K562 (cell line): ENCODE measurements at regions not wholly inside any gene's neighbourhood (a gene's known extent, or its start where the extent isn't known, plus 50 kb on each side); places are given as distances from the start of the nearest gene placed in this dataset.

ENCODE experiments used
- BMI1 ChIP-seq: fragments of 150-350 bp; IDR thresholded peaks from 2 replicates; pipeline ENCODE4 v1.6.1; 2014; ENCODE audit warnings: low read length
- KLF10 ChIP-seq: fragments of 250-450 bp; sonication (Bioruptor Pico); IDR thresholded peaks from 2 replicates; pipeline ENCODE4 v1.6.1; 2021; ENCODE audit warnings: matching md5 sums
- NRF1 ChIP-seq, 2 experiments: fragments of 450-650 bp; IDR thresholded peaks in 1 of 2; conservative IDR thresholded peaks in 1 of 2; 2 replicates each; pipeline ENCODE4 v1.6.1; 2014; ENCODE audit warnings: mild to moderate bottlenecking in 2 of 2
- ZNF561 ChIP-seq: fragments of 450-650 bp; formaldehyde crosslinking; conservative IDR thresholded peaks from 2 replicates; pipeline ENCODE4 v1.4.0; 2020; ENCODE audit warnings: mild to moderate bottlenecking, moderate library complexity
- TF ChIP-seq, protein P1 (sequence below), 3 experiments: IDR thresholded peaks in 2 of 3; conservative IDR thresholded peaks in 1 of 3; 2 replicates each; pipeline ENCODE4 v1.5.1; 2011 to 2012; ENCODE audit warnings: low read length in 3 of 3, mild to moderate bottlenecking in 3 of 3, control low read depth in 2 of 3, improper control_type of control experiment in 1 of 3, inconsistent platforms in 1 of 3, low read depth in 1 of 3, mixed read lengths in 1 of 3, moderate library complexity in 1 of 3; ENCODE audit not compliant: insufficient read depth in 2 of 3
- TF ChIP-seq, protein P2 (sequence below): fragments of 450-650 bp; formaldehyde crosslinking; IDR thresholded peaks from 2 replicates; pipeline ENCODE4 v1.4.0; 2020; ENCODE audit warnings: mild to moderate bottlenecking, moderate library complexity
- TF ChIP-seq, protein P3 (sequence below): sonication (generic); formaldehyde crosslinking; IDR thresholded peaks from 2 replicates; pipeline ENCODE4 v1.8.1; 2023; ENCODE audit warnings: mild to moderate bottlenecking, missing genetic modification reagents

DNA sequence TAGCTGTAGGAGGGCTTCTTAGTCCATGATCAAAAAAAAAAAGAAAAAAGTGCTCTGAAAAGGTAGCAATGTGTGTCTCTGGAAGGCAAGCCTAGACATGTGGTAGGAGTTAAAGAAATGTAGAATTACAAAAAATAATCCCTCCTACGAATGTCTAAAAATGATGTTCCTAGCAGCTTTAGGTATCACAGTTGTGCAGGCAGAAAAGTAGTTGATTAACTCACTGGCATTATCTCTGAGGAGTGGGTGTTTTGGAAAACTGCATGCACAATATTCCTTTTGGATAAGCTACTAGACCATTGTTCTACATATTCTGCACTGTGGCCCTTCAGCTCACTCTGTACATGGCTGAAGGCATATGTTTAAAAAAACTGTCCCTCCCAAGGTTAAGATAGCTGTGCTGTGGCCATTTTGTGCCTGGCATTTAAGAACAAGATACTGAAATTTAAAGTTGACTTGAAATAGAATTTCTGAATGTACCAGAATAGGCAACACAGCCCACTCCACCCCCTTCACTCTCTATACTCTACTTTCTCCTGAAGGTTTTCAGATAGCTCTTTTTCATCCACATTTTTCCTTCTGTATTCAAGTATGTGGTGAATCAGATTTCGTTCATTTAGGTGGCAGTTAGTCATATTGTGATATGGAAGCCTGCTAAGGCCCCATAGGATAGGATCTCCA, 463.9 kb upstream of the LRRC7 start:
- TF ChIP-seq, protein P1, sequence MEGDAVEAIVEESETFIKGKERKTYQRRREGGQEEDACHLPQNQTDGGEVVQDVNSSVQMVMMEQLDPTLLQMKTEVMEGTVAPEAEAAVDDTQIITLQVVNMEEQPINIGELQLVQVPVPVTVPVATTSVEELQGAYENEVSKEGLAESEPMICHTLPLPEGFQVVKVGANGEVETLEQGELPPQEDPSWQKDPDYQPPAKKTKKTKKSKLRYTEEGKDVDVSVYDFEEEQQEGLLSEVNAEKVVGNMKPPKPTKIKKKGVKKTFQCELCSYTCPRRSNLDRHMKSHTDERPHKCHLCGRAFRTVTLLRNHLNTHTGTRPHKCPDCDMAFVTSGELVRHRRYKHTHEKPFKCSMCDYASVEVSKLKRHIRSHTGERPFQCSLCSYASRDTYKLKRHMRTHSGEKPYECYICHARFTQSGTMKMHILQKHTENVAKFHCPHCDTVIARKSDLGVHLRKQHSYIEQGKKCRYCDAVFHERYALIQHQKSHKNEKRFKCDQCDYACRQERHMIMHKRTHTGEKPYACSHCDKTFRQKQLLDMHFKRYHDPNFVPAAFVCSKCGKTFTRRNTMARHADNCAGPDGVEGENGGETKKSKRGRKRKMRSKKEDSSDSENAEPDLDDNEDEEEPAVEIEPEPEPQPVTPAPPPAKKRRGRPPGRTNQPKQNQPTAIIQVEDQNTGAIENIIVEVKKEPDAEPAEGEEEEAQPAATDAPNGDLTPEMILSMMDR (IDR thresholded peaks at IDR 0.05 in 2 of 3, conservative IDR thresholded peaks at IDR 0.05 in 1 of 3; ENCODE audit: insufficient read depth in 2 of 3, low read depth in 1 of 3, low read length in 3 of 3), result no peak
- TF ChIP-seq ZNF561 (CRISPR knock-in tag) (no peak), BMI1 (no peak), KLF10 (CRISPR knock-in tag) (no peak), NRF1 (conservative IDR thresholded peaks at IDR 0.05 in 1 of 2, IDR thresholded peaks at IDR 0.05 in 1 of 2) (no peak)
- TF ChIP-seq, protein P2, sequence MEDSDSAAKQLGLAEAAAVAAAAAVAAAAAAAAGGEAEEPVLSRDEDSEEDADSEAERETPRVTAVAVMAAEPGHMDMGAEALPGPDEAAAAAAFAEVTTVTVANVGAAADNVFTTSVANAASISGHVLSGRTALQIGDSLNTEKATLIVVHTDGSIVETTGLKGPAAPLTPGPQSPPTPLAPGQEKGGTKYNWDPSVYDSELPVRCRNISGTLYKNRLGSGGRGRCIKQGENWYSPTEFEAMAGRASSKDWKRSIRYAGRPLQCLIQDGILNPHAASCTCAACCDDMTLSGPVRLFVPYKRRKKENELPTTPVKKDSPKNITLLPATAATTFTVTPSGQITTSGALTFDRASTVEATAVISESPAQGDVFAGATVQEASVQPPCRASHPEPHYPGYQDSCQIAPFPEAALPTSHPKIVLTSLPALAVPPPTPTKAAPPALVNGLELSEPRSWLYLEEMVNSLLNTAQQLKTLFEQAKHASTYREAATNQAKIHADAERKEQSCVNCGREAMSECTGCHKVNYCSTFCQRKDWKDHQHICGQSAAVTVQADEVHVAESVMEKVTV (CRISPR knock-in tag), result no peak
- TF ChIP-seq, protein P3, sequence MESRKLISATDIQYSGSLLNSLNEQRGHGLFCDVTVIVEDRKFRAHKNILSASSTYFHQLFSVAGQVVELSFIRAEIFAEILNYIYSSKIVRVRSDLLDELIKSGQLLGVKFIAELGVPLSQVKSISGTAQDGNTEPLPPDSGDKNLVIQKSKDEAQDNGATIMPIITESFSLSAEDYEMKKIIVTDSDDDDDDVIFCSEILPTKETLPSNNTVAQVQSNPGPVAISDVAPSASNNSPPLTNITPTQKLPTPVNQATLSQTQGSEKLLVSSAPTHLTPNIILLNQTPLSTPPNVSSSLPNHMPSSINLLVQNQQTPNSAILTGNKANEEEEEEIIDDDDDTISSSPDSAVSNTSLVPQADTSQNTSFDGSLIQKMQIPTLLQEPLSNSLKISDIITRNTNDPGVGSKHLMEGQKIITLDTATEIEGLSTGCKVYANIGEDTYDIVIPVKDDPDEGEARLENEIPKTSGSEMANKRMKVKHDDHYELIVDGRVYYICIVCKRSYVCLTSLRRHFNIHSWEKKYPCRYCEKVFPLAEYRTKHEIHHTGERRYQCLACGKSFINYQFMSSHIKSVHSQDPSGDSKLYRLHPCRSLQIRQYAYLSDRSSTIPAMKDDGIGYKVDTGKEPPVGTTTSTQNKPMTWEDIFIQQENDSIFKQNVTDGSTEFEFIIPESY, result no peak
